GM12865 (cell line): ENCODE measurements at regions not wholly inside any gene's neighbourhood (a gene's known extent, or its start where the extent isn't known, plus 50 kb on each side); places are given as distances from the start of the nearest gene placed in this dataset.

ENCODE experiments used
- DNase-seq: peaks from one replicate; pipeline ENCODE4 v3.0.0; 2010; ENCODE audit warnings: low read depth
- H3K4me3 ChIP-seq: 2 replicates; pipeline ENCODE4 v1.5.1; 2011; ENCODE audit warnings: mild to moderate bottlenecking, low read depth, low read length, control low read depth
- TF ChIP-seq, protein P1 (sequence below): IDR thresholded peaks from 2 replicates; pipeline ENCODE4 v1.5.1; 2011; ENCODE audit warnings: low read length, control low read depth, low read depth, inconsistent platforms; ENCODE audit not compliant: insufficient read depth; ENCODE audit errors: missing control alignments

- DNase-seq: no peak
- no peak overlapping the region for H3K4me3 ChIP-seq
- TF ChIP-seq, protein P1, sequence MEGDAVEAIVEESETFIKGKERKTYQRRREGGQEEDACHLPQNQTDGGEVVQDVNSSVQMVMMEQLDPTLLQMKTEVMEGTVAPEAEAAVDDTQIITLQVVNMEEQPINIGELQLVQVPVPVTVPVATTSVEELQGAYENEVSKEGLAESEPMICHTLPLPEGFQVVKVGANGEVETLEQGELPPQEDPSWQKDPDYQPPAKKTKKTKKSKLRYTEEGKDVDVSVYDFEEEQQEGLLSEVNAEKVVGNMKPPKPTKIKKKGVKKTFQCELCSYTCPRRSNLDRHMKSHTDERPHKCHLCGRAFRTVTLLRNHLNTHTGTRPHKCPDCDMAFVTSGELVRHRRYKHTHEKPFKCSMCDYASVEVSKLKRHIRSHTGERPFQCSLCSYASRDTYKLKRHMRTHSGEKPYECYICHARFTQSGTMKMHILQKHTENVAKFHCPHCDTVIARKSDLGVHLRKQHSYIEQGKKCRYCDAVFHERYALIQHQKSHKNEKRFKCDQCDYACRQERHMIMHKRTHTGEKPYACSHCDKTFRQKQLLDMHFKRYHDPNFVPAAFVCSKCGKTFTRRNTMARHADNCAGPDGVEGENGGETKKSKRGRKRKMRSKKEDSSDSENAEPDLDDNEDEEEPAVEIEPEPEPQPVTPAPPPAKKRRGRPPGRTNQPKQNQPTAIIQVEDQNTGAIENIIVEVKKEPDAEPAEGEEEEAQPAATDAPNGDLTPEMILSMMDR: no peak
Observed at GRCh38 chr5:167816864-167817263, 474.6 kb upstream of the WWC1 start.

DNA sequence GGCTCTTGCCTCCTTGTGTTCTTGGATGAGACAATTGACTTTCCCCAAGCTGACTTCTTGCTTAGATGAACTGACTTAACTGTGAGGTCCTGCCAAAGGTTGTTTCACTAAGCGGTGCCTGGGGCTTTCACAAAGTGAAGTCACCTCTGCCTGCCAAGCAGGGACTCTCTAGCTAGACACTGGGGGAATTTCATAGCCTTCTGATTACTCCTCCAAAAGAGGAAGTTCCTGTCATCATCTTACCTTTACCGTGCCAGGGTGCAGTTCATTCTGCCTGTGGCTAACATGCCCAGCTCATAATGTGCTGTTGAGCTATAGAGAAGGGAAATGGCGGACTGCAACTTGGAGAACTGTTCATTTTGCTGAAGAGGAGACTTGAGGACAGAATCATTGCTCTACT, 472.0 kb upstream of the WWC1 start:
- DNase-seq: peak; percentile 72
- TF ChIP-seq, protein P1: no peak
- no peak overlapping the region for H3K4me3 ChIP-seq

DNA sequence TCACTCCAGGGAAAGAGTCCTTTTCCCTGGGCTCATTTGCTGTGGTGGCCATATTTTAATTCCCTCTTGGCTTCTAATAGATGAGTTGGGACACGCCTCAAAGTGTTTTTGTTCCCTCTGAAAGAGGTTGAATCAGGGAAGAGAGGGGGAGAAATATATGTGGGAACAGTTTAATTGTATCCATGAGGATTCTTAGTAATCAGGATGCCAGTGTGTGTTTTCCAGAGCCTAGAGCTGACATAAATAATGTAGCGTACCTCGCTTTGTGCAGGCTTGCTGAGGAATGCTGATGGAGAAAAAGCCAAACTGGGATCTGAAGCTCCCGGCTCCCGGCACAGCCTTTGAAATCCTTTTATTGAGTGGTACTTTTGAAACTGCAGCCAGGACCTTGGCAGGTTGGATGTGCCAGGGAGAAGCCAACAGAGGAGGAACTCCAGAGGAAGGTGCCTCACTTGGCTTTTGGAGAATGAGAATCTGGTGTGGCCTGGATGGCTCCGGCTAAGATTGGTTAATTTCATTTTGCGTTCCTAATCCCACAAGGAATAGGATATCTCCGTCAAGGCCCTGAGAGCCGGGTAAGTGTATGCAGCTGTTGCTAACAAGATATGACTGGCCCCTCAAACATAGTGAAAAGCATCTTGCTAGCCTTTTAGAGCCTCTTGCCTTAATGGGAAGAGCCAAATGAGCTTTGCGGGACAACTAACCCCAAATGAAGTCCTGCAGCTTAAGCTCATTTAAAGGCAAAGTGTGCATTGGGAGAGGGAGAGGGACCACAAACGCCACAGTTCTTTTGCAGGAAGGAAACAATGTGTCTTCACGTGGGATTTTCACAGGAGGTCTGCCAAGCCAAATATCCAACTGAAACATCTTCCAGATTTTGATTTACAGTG, 471.1 kb upstream of the WWC1 start:
- H3K4me3 ChIP-seq: no peak overlapping the region
- TF ChIP-seq, protein P1: no peak
- DNase-seq: no peak

DNA sequence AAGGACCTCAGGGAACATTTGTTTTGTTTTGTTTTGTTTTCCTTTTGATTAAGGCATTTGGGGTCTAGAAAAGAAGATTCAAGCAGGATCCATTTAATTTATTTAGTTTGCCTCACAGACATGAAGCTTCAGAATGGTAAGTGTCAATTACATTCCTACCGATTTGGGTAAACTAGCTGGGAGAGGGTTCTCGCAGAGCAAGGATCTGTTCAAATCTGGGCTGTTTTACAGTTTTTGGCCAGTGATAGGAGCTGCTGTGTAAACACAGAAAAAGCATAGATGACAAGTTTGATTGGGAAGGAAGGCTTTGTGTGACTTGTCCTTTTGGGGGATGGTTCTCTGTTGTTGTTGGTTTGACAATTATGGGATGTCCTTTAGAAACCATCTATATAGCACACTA, 470.3 kb upstream of the WWC1 start:
- H3K4me3 ChIP-seq: no peak overlapping the region
- TF ChIP-seq, protein P1: no peak
- no peak for DNase-seq

DNA sequence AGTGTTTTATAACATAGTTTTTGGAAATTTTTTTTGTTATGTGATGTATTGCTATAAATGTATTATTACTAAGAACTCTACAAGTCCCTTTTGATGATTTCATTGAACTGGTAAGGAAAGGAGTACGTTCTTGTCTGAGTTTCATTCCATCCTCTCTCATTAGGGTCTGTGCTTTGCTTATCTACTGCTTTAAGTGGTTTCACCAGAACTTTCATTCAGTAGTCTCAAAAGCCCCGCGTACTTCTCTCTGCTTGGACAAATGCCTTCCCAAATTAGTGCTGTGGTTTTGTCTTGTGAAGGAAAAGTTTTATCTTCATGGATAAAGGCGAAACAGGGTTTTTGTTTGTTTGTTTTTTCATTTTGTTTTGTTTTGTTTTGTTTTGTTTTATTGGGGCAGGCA, 469.8 kb upstream of the WWC1 start:
- DNase-seq: no peak
- TF ChIP-seq, protein P1: no peak
- no peak overlapping the region for H3K4me3 ChIP-seq

GRCh38 chr5:167822241-167822640, 469.2 kb upstream of the WWC1 start:
- TF ChIP-seq, protein P1: no peak
- no peak overlapping the region for H3K4me3 ChIP-seq
- no peak for DNase-seq

GRCh38 chr5:167823405-167823804, 468.0 kb upstream of the WWC1 start:
- DNase-seq: no peak
- no peak overlapping the region for H3K4me3 ChIP-seq
- TF ChIP-seq, protein P1: no peak
